ENCODE measurements at regions not wholly inside any gene's neighbourhood (a gene's known extent, or its start where the extent isn't known, plus 50 kb on each side); places are given as distances from the start of the nearest gene placed in this dataset.
"Not testable (repeated sequence)": the region's sequence is repeated elsewhere in the genome, so short reads cannot be mapped to it uniquely, and the experiment has no call there.

DNA sequence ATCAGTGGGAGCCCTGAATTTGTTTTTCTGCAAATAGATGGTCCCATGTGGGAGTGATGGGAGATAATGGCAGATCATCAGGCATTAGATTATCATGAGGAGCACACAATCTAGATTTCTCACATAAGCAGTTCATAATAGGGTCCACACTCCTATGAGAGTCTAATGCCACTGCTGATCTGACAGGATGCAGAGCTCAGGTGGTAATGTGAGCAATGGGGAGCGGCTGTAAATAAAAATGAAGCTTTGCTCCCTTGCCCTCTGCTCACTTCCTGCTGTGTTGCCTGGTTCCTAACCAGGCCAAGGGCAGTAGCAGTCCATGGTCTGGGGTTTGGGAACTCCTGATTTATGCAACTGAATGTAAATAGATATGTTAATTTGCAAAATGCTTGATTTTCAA is 538.6 kb downstream of the TRAM1L1 start:
- no peak for DNase-seq (ENCODE audit: low read depth, low spot score)
- no peak overlapping the region for H3K4me3 ChIP-seq (ENCODE audit: low read depth, low read length)
- TF ChIP-seq, protein P1, sequence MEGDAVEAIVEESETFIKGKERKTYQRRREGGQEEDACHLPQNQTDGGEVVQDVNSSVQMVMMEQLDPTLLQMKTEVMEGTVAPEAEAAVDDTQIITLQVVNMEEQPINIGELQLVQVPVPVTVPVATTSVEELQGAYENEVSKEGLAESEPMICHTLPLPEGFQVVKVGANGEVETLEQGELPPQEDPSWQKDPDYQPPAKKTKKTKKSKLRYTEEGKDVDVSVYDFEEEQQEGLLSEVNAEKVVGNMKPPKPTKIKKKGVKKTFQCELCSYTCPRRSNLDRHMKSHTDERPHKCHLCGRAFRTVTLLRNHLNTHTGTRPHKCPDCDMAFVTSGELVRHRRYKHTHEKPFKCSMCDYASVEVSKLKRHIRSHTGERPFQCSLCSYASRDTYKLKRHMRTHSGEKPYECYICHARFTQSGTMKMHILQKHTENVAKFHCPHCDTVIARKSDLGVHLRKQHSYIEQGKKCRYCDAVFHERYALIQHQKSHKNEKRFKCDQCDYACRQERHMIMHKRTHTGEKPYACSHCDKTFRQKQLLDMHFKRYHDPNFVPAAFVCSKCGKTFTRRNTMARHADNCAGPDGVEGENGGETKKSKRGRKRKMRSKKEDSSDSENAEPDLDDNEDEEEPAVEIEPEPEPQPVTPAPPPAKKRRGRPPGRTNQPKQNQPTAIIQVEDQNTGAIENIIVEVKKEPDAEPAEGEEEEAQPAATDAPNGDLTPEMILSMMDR (IDR thresholded peaks at IDR 0.05; ENCODE audit: low read depth, low read length): no peak
- no peaks in the 10 kb centered on the region for H3K27me3 ChIP-seq (ENCODE audit: control insufficient read depth, insufficient read depth, low read length)
- ChIA-PET POLR2A (no interaction called here), CTCF (no interaction called here)
- no peak overlapping the region for H3K27ac ChIP-seq (ENCODE audit: low read depth, low read length)
- peaks cover 9% of the 10 kb centered on the region for H3K9me3 ChIP-seq (ENCODE audit: control insufficient read depth, insufficient read depth, low read length)

DNA sequence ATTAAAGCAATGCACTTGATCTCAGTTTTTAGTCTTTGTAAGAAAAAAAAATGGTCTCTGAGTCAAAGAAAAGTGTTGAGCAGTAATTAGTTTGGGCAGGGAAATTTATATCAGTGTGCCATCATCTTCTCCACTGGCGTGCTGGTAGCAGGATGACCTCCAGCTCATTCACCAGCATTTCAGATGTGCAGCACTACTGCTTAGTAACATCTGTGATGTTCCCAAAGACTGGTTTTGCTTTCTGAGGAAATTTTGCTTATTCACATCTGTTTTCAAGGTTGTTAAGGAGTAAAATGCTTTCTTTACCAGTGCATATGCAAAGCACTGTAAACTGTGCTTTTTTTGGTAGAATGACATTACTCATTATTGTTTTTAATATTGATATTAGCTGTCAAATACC is 540.4 kb downstream of the TRAM1L1 start:
- DNase-seq (ENCODE audit: low read depth, low spot score): no peak
- ChIA-PET CTCF (no interaction called here), POLR2A (no interaction called here)
- Histone ChIP-seq H3K27ac (ENCODE audit: low read depth, low read length) (no peak overlapping the region), H3K9me3 (ENCODE audit: control insufficient read depth, insufficient read depth, low read length) (peaks cover 9% of the 10 kb centered on the region), H3K4me3 (ENCODE audit: low read depth, low read length) (no peak overlapping the region), H3K27me3 (ENCODE audit: control insufficient read depth, insufficient read depth, low read length) (no peaks in the 10 kb centered on the region)
- TF ChIP-seq, protein P1 (IDR thresholded peaks at IDR 0.05; ENCODE audit: low read depth, low read length): no peak

DNA sequence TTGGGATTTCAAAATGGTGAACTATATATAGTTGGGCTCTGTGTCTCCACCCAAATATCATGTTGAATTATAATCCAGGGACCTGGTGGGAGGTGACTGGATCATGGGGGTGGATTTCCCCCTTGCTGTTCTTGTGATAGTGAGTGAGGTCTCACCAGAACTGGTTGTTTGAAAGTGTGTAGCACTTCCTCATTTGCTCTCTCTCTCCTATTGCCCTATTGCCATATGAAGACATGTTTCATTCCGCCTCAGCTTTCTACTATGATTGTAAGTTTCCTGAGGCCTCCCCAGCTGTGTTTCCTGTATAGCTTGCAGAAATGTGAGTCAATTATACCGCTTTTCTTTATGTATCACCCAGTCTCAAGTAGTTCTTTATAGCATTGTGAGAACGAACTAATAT is 545.6 kb downstream of the TRAM1L1 start:
- ChIA-PET CTCF (no interaction called here), POLR2A (no interaction called here)
- TF ChIP-seq, protein P1 (IDR thresholded peaks at IDR 0.05; ENCODE audit: low read depth, low read length): no peak
- Histone ChIP-seq H3K4me3 (ENCODE audit: low read depth, low read length) (no peak overlapping the region), H3K27ac (ENCODE audit: low read depth, low read length) (no peak overlapping the region), H3K9me3 (ENCODE audit: control insufficient read depth, insufficient read depth, low read length) (peaks cover 6% of the 10 kb centered on the region; the same call in 1 of the 2 replicates), H3K27me3 (ENCODE audit: control insufficient read depth, insufficient read depth, low read length) (no peaks in the 10 kb centered on the region)
- no peak for DNase-seq (ENCODE audit: low read depth, low spot score)

DNA sequence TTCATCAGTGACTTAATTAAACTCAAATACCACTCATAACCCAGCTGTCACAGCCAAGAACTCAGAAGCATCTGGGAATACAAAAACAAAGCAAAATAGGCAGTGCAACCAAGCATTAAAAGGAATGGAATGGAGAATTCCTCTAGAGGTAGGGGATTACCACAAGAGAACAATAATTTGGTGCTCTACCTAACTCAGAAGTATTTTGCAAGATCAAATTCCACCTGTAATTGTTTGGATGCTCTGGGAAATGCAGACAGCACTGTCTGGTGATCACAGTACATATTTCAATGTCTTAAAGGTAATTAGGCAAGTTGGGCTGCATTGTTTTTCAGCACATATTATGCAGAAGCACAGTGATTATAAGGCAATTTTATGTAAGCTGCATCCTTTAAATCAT is 547.5 kb downstream of the TRAM1L1 start:
- Histone ChIP-seq H3K27ac (ENCODE audit: low read depth, low read length) (no peak overlapping the region), H3K9me3 (ENCODE audit: control insufficient read depth, insufficient read depth, low read length) (peaks cover 3% of the 10 kb centered on the region; the same call in 1 of the 2 replicates), H3K4me3 (ENCODE audit: low read depth, low read length) (no peak overlapping the region), H3K27me3 (ENCODE audit: control insufficient read depth, insufficient read depth, low read length) (no peaks in the 10 kb centered on the region)
- TF ChIP-seq, protein P1 (IDR thresholded peaks at IDR 0.05; ENCODE audit: low read depth, low read length): no peak
- POLR2A ChIA-PET: no interaction called here
- no peak for DNase-seq (ENCODE audit: low read depth, low spot score)
- CTCF ChIA-PET: no interaction called here

DNA sequence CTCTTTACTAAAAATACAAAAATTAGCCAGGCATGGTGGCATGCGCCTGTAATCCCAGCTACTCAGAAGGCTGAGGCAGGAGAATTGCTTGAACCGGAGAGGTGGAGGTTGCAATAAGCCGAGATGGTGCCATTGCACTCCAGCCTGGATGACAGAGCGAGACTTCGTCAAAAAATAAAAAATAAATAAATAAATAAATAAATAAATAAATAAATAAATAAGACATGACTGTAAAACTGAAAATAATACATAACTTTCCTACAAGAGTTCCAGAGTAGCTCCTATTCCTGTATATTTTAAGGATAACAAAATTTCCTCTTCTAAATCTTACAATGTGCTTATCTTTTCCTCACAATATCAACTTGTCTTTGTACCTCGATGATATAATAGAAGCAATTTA is 549.4 kb downstream of the TRAM1L1 start:
- H3K27me3 ChIP-seq (ENCODE audit: control insufficient read depth, insufficient read depth, low read length); DNase-seq (ENCODE audit: low read depth, low spot score); H3K9me3 ChIP-seq (ENCODE audit: control insufficient read depth, insufficient read depth, low read length); H3K4me3 ChIP-seq (ENCODE audit: low read depth, low read length); POLR2A ChIA-PET; CTCF ChIA-PET; H3K27ac ChIP-seq (ENCODE audit: low read depth, low read length): not testable (repeated sequence)

DNA sequence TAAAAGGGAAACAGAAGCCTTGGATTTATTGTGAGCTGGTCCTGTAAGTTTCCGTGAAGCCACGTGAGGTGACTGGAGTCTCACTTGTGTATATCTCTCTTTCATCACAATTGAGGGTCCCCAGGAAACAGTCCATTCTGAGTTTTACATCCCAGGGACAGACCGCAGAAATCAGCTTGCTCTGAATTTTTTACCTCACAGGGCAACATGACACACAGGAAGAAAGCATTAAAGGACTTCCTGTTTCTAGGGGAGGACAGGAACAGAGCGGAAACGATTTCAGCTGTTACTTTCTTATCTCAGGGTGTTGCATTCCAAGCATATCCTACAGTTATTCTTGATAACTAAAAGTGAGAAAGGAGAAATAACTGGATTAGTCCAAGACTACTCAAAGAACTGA is 553.5 kb downstream of the TRAM1L1 start:
- Histone ChIP-seq H3K27me3 (ENCODE audit: control insufficient read depth, insufficient read depth, low read length) (no peaks in the 10 kb centered on the region), H3K27ac (ENCODE audit: low read depth, low read length) (no peak overlapping the region), H3K9me3 (ENCODE audit: control insufficient read depth, insufficient read depth, low read length) (peaks cover 5% of the 10 kb centered on the region), H3K4me3 (ENCODE audit: low read depth, low read length) (no peak overlapping the region)
- DNase-seq (ENCODE audit: low read depth, low spot score): no peak
- TF ChIP-seq, protein P1 (IDR thresholded peaks at IDR 0.05; ENCODE audit: low read depth, low read length): no peak
- CTCF ChIA-PET: no interaction called here
- POLR2A ChIA-PET: no interaction called here

Measured in AG04450 (cell line).